Activated CD4-positive, alpha-beta T cell treated with anti-CD3 and anti-CD28 coated beads, Interleukin-10, Interleukin-2, amounts not matched to agents 100 ng/mL and 50 ng/mL, durations not matched to agents 16 hours and 8 hours (primary cell): ENCODE measurements at regions not wholly inside any gene's neighbourhood (a gene's known extent, or its start where the extent isn't known, plus 50 kb on each side); places are given as distances from the start of the nearest gene placed in this dataset.

Experiments
- DNase-seq: peaks from one replicate; pipeline ENCODE4 v3.0.0-alpha.2; 2020

DNA sequence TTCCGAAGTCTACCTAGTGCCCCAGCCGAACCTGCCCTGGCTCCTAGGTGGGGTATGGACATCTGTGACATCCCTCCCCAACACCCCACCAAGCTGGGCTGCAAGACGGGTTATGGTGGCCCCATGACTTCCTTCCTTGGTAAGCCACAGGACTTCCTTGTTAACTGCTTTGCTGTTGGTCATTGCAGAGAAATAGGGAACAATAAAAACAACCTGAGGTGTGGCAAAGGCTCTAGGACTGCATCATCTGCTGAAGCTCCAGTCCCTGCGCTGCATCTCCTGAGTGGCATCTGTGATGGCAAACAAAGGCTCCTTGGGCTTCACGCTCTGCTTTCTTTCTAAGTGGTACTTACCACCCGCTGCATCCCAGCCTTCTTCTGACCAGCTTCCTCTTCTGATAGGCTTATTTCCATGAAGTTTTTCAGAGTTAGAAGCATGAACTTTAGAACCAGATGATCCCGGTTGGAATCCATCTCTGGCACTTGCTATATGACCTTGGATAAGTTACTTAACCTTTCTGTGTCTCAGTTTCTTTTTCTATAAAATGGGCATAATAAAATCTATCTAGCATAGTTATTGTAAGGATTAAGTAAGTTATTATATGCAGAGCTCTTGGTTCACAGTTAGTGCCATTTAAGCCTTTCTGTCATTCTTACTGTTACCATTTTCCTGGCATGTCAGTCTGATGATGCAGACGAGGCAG, 216.8 kb downstream of the RPS24 start:
- DNase-seq, result peak; percentile 17

DNA sequence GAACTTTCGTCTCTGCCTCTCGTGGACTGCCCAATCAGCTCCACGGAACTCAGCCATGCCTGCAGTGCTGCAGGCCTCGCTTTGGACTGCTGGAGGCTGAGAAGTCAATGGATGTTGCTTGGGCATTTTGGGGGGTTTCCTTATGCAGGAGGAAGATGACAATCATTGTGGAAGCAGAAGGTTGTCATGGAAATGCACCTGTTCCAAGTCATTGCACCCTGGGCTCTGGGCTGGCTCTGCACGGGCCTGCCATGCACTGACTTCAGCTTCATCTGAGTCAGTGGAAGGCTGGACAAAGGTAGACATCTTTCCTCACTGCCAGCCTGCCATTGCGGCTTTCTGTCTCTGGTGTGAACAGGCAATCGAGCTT, 217.3 kb downstream of the RPS24 start:
- no peak for DNase-seq

DNA sequence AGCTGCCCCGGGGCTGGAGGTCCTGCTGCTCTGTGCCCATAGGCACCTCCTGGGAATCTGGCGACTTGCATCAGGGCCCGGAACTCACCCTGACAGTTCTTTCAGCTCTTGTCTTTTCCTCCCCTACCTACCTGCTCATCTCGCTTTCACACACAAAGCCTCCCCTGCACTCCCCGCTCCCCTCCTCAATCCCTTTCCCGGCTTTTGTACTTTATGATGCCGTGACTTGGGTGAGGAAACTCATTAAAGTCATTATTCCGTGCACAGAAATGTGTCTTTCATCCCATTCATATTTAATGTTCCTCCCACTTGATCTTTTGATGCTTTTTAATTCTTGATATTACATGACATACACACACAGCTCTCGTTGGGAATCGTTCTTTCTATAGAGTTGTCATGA, 218.6 kb downstream of the RPS24 start:
- DNase-seq, result no peak

DNA sequence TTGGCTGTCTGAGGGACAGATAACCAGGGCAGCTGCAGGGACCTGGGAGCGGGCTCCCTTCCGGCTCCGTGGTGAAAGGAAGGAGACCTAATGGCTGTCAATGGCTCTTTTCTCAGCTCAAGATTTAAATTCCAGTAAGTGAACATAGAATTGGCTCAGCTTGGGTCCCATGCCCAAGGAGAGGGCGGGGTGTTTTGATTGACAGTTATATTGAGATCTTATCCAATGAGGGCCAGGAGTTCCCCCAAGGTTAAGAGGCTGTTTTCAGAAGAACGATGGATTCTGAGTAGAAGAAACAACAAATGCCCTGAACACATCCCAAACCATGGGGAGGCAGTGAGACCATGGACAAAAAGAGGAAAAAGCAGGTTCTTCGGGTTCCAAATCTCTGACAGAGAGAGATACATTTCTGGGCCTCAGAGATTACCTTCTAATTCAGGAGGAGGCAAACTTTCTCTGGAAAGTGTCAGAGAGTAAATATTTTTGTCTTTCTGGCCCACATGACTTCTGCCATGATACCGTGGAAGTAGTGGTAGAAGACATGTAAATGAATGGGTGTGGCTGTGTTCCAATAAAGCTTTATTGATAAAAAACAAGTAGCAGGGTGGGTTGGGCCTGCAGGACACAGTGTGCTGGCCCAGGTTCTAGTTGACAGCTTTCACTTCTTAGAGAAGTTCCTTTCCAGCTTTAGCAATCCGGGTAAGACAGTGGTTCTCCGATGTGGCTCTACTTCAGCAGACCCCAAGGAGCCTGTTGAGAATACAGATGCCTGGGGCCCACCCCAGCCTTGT, 219.6 kb downstream of the RPS24 start:
- DNase-seq, result no peak

DNA sequence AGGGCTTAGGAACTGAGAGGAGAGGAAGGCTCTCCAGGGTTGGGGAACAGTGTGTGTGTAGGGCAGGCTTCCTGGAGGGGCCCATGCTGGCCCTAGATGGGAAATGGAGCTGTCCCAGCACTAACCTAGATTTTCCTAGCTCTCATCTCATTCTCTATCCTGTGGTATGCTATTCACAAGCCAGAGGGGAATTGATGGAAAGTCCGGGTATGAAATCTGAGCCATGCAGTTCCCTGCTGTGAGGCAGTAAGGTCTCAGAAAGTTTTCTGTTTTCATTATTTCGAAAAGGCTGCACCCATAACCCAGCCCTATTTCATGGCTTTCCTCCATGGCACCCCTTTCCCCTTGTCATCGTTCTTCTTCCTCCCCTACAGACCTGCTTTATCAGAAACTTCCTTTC, 220.3 kb downstream of the RPS24 start:
- DNase-seq, result no peak

DNA sequence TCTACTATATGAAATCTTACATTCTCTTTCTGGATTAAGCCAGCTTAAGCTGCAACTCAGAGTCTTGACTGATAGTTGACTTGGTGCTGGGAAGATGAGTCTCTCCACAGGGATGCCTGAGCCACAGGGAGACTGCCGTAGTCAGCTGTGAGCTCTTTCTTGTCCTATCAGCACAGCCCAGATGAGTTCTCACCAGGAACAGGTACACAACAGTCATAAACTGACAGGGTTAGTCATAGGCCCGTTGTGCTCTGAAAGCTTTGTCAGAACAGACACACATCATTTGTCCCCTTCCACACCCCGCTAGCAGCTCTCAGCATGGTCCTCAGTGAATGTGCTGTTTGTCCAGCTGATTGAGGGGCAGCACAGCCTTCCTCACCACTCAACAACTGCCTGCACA, 221.6 kb downstream of the RPS24 start:
- peak; percentile 8 for DNase-seq

DNA sequence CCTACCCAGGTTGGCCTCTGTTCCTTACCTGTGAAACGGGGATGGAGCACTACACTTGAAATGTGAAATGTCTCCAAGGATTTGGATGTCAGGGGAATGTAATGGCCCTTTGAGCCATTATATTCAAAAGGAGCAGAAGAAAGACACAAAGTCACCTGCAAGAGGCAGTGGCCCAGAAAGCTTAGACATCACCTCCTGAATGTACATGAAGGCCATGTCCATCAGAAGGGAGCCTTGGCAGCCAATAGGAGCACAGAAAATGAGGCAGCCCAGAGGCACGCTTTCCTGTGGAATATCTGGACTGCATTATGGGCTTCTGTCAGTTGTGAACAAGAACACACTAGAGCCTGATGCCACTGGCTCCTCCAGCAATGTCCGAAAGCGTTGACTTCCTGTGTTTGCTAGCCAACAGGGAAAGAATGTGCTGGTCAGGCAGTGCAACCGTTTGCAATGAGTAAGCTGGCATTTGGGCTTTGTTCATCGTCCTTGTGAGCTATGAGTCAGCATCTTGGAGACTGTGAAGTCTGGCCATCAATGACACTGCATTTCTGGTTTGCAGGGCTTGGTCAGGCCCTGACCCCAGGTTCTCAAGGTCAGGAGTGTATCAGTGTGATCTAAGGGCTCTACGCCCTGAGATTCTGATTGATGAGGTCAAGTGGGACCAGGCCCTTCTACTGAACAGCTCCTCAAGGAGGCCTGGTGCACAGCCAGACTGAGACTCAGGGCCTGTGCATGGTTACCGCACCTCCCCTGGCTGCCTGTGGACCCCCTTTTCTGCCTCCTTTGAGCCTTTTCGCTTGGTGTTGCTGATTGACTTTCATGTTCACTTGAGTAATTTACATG, 222.4 kb downstream of the RPS24 start:
- DNase-seq, result no peak

DNA sequence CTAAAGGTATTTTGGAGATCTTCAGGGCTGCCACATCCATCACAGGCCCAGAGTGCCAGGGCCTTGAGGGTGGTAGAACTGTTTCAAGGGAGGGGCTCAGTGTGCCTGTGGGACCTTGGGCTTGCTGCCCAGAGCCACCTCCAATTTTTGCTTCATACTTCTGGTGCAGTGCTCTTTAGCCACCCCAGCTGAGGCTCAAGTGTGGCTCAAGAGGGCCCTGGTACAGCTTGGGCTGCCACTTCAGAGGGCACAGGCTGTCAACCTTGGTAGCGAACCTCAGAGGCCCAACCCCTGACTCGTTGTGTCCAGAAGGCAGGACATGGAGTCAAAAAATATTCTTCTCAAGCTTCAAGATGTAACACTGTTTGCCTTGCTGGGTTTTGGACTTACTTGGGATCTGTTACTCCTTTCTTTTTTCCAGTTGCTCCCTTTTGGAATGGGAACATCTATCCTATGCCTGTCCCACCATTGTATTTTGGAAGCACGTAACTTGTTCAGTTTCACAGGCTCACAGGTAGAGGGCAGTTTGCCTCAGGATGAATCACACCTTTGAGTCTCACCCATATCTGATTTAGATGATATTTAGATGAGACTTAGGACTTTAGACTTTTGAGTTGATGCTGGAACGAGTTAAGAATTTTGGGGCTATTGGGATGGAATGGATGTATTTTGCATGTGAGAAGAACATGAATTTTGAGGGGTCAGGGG, 224.8 kb downstream of the RPS24 start:
- no peak for DNase-seq

DNA sequence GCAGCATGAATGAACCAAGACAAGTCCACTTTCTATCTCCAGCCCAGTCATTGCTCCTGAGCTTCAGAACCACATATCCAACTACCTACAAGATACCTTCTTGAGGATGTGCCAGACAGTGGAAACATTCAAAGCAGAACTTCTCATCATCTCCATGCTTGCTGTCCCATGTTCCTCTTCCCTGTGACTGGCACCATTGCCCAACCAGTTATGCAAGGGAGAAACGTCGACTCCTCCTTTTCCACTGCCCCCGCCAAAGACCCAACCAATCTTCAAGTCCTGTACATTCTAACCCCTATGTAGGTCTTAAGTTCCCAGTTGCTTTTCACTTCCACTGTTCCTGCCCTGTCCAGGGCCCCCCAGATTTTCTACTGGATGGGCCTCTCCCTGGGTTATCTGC, 225.7 kb downstream of the RPS24 start:
- no peak for DNase-seq

DNA sequence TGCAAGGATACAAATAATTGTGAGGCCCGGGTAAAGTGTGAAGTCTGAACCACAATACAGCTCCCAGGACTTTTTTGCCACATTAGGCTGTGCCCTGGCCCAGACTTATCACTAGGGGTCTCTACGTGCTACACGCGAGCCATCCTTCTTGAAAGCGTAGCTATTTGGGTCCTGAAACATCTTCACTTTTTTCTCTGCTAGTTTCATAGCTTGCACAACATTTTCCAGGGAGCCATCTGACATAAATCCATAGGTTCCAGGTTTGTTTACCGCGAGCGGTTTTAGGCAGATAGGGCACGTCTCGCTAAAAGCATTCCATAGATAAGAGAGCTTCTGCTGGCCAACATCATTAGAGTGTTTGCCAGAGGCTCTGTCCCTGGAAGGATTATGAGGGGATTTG, 226.5 kb downstream of the RPS24 start:
- DNase-seq, result no peak

DNA sequence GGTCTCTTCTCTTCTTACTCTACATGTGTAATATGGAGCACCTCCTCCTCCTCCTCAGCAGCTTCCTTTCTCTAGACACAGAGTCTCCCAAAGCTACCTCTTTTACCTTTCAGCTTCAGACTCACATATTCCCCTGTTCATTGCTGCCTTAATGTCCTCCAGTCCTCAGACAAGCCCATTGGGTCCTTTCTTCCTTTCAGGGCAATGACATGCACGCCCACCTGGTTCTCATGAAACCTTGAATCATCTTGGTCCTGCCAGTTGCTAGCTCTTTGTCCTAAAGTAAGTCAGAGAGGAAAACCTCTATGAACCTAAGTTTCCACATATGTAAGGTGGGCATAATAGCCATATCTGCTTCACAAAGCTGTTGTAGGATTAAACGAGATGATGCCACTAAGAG, 227.0 kb downstream of the RPS24 start:
- no peak for DNase-seq

DNA sequence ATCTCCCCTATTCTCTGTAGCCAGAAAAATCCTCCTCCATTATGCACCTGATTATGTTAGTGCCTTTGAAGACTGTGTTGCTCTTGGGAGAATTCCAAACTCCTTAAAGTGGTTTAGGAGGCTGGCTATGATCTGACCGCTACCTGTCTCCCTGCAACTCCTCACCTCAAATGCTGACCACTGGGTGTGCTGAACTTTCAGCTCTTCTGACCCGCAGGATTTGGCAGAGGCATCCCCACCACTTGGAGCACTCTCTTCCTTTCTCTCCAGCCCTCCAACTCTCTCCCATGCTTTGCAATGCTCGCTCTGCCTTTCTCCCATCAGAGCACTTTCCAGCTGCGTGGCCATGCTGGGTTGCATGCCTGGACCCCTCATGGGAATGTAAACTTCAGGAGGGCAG, 227.6 kb downstream of the RPS24 start:
- no peak for DNase-seq

DNA sequence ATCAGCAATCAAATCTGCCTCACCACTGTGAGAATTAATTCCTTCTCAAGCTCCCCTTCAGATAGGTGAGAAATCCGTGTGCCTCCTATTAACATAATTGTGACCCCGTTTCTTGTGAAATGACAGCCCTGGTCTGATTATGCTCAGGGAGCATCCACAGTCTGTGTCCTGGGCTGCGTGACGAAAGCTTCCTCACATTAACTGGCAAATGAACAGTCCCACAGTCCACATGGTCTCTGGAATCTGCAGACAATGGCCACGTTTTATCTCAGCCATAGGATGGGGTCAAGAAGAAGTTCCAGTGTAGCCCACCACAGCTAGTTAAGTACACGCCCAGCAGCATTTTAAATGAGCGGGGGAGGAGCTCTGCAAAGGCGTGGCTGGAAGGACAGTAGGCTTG, 229.2 kb downstream of the RPS24 start:
- no peak for DNase-seq

DNA sequence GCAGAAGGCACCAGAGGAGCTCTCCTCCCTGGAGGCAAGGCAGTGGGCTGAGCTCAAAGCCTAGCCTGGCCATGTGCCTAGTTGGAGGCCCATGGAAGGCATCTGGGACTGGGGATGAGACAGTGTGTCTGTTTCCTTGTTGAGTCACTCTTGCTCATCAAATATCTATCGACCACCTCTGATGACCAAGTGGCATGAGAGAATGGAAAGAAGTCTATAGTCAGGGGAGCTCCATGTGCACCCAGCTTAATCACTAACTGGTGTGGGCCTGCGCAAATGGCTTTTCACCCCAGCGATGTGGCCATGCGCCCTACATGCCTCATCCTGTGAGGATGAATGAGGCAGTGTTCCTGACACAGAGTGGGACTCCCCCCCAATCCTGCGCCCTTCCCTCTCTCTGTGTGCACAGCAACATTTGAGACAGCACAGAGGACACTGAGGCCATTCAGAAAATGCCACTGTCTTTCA, 229.9 kb downstream of the RPS24 start:
- no peak for DNase-seq

DNA sequence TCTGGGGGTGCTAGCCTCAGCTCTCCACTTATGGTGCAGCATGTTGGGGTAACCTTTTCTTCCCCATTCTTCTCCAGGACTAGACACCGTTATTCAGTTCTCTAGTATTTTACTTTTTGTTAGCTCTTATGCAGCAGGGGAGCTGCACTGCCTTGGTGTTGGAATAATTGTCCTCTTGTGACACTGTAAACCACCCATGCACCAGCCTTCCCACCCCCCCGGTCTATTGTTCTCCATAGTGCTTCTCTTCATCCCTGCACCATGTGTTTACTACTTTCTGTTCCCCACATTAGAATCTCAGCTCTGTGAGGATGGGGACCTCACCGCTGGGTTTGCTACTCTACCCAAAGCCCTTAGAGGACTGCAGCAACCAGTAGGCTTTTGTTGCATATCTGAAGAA, 230.7 kb downstream of the RPS24 start:
- no peak for DNase-seq

DNA sequence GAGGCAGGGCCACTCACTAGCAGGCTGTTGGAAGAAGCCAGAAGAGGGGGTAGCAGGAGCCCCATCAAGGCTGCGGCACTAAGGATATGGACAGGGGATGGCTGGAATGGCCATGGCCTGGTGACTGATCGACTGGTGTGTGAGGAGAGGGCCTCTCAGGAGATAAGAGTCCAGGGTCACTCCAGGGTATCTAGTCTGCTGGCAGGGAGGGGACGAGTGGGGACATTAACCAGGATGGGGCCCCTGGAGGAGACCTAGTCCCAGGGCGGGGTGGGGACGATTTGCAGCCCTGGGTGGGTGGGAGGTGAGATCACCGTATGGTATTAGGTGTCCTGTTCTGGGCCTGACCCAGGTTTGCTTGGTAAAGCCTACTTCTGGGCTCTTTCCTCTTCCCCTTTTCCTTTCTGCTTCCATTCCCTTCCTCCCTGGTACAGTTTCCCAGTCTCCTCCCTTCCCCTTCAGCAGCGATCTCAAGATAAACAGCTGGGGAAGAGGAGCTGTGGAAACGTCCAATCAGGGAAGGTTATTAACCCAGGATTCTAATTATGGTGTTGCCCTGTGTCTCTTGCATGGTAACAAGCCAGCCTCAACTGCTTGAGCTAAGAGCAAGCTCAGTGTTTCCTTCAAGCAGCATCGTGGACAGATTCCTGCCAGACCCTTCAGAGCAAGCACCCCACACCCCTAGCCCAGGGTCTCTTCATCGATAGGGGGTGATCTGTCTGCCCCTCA, 233.2 kb downstream of the RPS24 start:
- DNase-seq, result no peak

DNA sequence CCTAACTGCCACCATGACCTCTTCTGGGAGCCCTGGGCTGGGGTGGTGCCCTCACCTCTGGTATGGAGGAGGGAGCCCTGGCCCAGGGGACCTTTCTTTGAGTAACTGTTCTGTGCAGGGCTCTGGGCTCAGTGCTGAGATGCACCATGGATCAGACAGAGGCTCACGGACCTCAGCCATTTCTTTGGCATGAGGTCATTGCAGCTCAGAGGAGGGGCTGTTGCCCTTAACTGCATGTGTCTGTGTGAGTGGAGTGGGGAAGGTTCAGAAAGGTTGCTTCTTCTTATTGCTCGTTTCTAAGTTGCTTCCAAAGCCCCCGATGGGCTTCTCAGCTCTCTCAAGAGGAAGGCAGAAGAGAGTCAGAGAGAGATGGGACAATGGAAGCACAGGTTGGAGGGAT, 233.9 kb downstream of the RPS24 start:
- no peak for DNase-seq

DNA sequence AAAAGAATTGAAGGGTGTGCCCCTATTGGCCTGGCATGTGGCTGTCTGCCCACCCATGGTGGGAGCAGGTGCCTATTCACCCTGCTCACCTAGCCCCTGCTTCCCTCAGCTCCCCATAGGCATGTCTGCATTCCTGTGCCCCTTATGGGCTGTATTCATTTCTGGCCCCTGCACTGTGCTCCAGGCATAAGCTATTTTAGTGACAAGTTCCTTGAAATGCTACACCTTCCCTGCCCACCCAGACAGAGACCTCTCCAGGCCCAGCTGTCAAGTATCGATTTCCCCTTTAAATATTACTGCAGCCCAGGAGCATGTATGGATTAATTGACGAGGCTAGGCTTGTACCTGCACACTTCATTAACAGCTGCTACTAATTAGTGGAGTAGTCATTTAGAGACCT, 235.4 kb downstream of the RPS24 start:
- DNase-seq, result no peak

DNA sequence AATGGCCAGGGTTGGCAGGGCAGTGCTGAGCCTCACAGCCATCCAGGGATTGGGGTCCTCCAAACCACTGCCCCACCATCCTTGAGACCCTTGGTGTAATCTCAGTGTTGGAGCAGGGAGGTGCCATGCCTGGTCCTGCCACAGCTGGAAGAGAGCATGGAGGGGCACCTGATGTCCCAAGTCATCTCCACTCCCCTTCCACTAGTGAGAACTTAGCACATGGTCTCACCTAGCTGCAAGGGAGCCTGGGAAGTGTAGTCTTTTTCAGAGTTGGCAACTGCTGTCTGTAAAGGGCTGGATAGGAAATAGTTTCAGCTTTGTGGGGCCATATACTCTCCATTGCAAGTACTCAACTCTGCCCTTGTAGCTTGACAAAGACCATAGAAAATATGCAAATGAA, 238.7 kb downstream of the RPS24 start:
- DNase-seq, result no peak

DNA sequence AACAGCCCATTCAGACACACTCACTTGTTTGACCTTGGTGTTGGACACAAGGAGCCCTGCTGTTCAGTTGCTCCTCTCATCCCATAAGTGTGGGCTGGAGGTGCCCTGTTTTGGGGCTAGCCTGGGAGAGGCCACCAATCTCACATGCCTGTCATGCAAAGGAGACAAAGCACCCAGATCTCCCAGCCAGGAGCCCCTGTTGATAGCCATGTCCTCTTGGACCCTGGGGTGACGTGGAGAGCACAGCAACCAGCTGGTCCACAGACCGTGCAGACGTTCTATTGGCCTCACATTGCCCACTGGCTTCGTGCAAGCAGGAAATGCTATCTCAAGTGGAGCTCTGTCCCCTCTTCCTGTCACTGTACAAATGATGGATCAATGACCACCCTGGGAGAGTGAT, 240.8 kb downstream of the RPS24 start:
- no peak for DNase-seq

DNA sequence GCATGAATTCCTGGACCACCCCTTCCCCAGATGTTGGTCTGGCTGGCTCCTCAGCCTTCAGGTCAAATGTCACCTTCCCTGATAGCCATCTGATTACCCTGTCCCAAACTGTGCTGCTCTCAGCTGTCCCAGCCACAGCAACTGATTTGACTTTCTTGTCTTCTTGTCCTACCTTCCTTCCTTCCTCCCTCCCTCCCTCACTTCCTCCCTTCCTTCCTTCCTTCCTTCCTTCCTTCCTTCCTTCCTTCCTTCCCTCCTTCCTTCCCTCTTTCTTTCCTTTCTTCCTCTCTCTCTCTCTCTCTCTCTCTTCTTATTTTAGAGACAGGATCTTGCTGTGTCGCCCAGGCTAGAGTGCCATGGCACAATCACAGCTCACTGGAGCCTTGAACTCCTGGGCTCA, 242.5 kb downstream of the RPS24 start:
- no peak for DNase-seq

DNA sequence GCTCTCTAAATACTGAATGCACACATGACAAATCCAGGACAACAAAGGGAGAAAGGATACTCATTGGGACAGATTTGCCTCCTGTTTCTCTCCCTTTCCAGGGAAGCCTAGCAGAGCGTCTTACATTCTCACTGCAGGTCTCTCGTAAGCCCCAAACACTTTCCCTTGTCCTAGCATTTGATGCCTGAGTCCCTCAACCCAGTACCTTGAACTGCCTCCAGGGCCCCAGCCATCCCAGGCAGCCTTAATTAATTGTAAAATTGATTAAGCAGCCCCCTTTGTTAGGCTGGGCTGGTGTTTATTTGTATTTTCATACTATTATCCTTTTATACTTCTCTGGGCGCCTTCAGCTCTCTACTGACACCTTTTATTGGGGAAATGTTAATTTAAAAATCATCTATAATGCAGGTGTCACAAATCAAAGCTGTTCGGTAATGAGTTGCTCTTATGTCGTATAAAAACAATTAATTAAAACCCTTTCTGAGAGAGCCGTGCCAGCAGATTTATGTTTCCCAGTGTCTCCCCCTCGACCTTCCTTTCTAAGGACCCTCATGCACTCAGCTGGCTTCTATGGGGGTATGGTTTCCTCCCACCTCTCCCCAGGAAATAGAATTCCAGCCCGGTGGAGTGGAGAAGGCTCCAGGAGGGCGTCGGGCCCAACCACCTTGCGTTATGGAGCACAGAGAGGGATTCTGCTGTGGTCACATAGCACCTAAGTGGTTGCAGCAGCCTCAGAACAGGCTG, 243.8 kb downstream of the RPS24 start:
- no peak for DNase-seq
